IMR-90 (cell line): ENCODE measurements at regions not wholly inside any gene's neighbourhood (a gene's known extent, or its start where the extent isn't known, plus 50 kb on each side); places are given as distances from the start of the nearest gene placed in this dataset.

Experiments
- ATAC-seq: fragments of 200-7000 bp; cut with Tn5 transposase; 2 replicates; pipeline ENCODE4 v1.9.1; 2020; ENCODE audit warnings: low read depth, mild to moderate bottlenecking, moderate library complexity
- BruUV-seq: library from RNA; stranded (reverse); fragments of 400-500 nt; replicated peaks from 2 replicates; lab custom pipeline; 2021; lab: Mats Ljungman, UMichigan
- CTCF ChIA-PET: fragments of 300-600 bp; formaldehyde crosslinking; extraction: SDS; loops from one replicate; lab custom pipeline; 2021; ENCODE audit warnings: antibody characterized with exemption; lab: Yijun Ruan, JAX
- POLR2A ChIA-PET: fragments of 300-600 bp; sonication (Branson Sonifier 250); formaldehyde crosslinking; loops from one replicate; lab custom pipeline; 2022; ENCODE audit warnings: antibody characterized with exemption; ENCODE audit not compliant: unreplicated experiment; lab: Charles Lee
- DNase-seq: peaks from one replicate; pipeline ENCODE4 v3.0.0; 2013
- H2AFZ ChIP-seq: replicated peaks from 2 replicates; pipeline ENCODE3; 2013; ENCODE audit warnings: low read length, mild to moderate bottlenecking; ENCODE audit not compliant: poor library complexity
- H2AK5ac ChIP-seq: 2 replicates; pipeline ENCODE4 v1.6.1; 2013; ENCODE audit warnings: low read depth, low read length, inconsistent platforms
- H2AK9ac ChIP-seq: replicated peaks from 2 replicates; pipeline ENCODE3; 2013; ENCODE audit warnings: mild to moderate bottlenecking, low read depth, low read length, moderate library complexity; ENCODE audit not compliant: poor library complexity
- H2BK120ac ChIP-seq: 2 replicates; pipeline ENCODE4 v1.6.1; 2013; ENCODE audit warnings: low read depth, low read length, inconsistent platforms
- H2BK15ac ChIP-seq: 3 replicates; pipeline ENCODE4 v1.6.1; 2013; ENCODE audit warnings: low read depth, low read length, inconsistent platforms
- H2BK20ac ChIP-seq: 2 replicates; pipeline ENCODE4 v1.6.1; 2013; ENCODE audit warnings: low read depth, mild to moderate bottlenecking, inconsistent platforms, low read length, moderate library complexity
- H2BK5ac ChIP-seq: 2 replicates; pipeline ENCODE4 v1.6.1; 2013; ENCODE audit warnings: mild to moderate bottlenecking, low read depth, low read length, inconsistent platforms; ENCODE audit not compliant: poor library complexity, severe bottlenecking
- H3K14ac ChIP-seq: replicated peaks from 2 replicates; pipeline ENCODE4 v1.6.1; 2013; ENCODE audit warnings: low read depth, low read length, inconsistent platforms
- H3K18ac ChIP-seq: 2 replicates; pipeline ENCODE4 v1.6.1; 2013; ENCODE audit warnings: low read depth, low read length, control low read depth
- H3K23ac ChIP-seq: 2 replicates; pipeline ENCODE4 v1.6.1; 2013; ENCODE audit warnings: low read depth, low read length, inconsistent platforms
- H3K27ac ChIP-seq: 2 replicates; pipeline ENCODE4 v1.5.1; 2013; ENCODE audit warnings: mild to moderate bottlenecking, control low read depth, low read length; ENCODE audit not compliant: insufficient read depth
- H3K27me3 ChIP-seq: 2 replicates; pipeline ENCODE4 v1.6.1; 2013; ENCODE audit warnings: low read length; ENCODE audit not compliant: control insufficient read depth, insufficient read depth
- H3K36me3 ChIP-seq: 2 replicates; pipeline ENCODE4 v1.6.1; 2013; ENCODE audit warnings: low read length, mixed read lengths; ENCODE audit not compliant: control insufficient read depth, insufficient read depth
- H3K4ac ChIP-seq: 2 replicates; pipeline ENCODE4 v1.6.1; 2013; ENCODE audit warnings: low read depth, low read length, inconsistent platforms
- H3K4me1 ChIP-seq: 2 replicates; pipeline ENCODE4 v1.6.1; 2013; ENCODE audit warnings: low read length, mixed read lengths; ENCODE audit not compliant: control insufficient read depth, insufficient read depth
- H3K4me2 ChIP-seq: 2 replicates; pipeline ENCODE4 v1.6.1; 2013; ENCODE audit warnings: low read depth, mild to moderate bottlenecking, control low read depth, low read length, moderate library complexity
- H3K4me3 ChIP-seq: 2 replicates; pipeline ENCODE4 v1.5.1; 2013; ENCODE audit warnings: low read depth, mild to moderate bottlenecking, control low read depth, low read length, moderate library complexity; ENCODE audit not compliant: insufficient read depth
- H3K56ac ChIP-seq: 2 replicates; pipeline ENCODE4 v1.6.1; 2013; ENCODE audit warnings: low read length, inconsistent platforms; ENCODE audit not compliant: insufficient read depth; ENCODE audit errors: extremely low read depth
- H3K79me1 ChIP-seq, 2 experiments: 2 replicates each; pipeline ENCODE4 v1.6.1; 2013; ENCODE audit warnings: low read length in 2 of 2, inconsistent platforms in 1 of 2, low read depth in 1 of 2
- H3K9ac ChIP-seq: 2 replicates; pipeline ENCODE4 v1.6.1; 2013; ENCODE audit warnings: low read depth, low read length, control low read depth
- H3K9me1 ChIP-seq: 2 replicates; pipeline ENCODE4 v1.6.1; 2013; ENCODE audit warnings: low read length, inconsistent platforms; ENCODE audit not compliant: insufficient read depth
- H3K9me3 ChIP-seq: 2 replicates; pipeline ENCODE4 v1.6.1; 2013; ENCODE audit warnings: low read length; ENCODE audit not compliant: control insufficient read depth, insufficient read depth
- H4K20me1 ChIP-seq: 2 replicates; pipeline ENCODE4 v1.6.1; 2013; ENCODE audit warnings: low read length, inconsistent platforms; ENCODE audit not compliant: insufficient read depth
- H4K5ac ChIP-seq: 2 replicates; pipeline ENCODE4 v1.6.1; 2013; ENCODE audit warnings: mild to moderate bottlenecking, low read depth, low read length, control low read depth
- H4K8ac ChIP-seq, 2 experiments: 2 replicates each; pipeline ENCODE4 v1.6.1; 2013; ENCODE audit warnings: low read depth in 2 of 2, low read length in 2 of 2, control low read depth in 1 of 2, inconsistent platforms in 1 of 2
- H4K91ac ChIP-seq: 2 replicates; pipeline ENCODE4 v1.6.1; 2013; ENCODE audit warnings: low read depth, low read length, inconsistent platforms; ENCODE audit not compliant: insufficient read depth
- BHLHE40 ChIP-seq: fragments of 150-350 bp; IDR thresholded peaks from 2 replicates; pipeline ENCODE4 v1.6.1; 2016; ENCODE audit warnings: mild to moderate bottlenecking, low read depth, low read length
- CHD1 ChIP-seq: IDR thresholded peaks from 2 replicates; pipeline ENCODE4 v1.6.1; 2012; ENCODE audit warnings: low read depth, low read length, improper control_type of control experiment
- CTCF ChIP-seq: conservative IDR thresholded peaks from 2 replicates; pipeline ENCODE4 v1.5.1; 2012; ENCODE audit warnings: mild to moderate bottlenecking, low read depth, low read length, improper control_type of control experiment
- FOS ChIP-seq: fragments of 150-350 bp; IDR thresholded peaks from 2 replicates; pipeline ENCODE4 v1.6.1; 2016; ENCODE audit warnings: low read depth, low read length
- MAFK ChIP-seq: IDR thresholded peaks from 2 replicates; pipeline ENCODE4 v1.6.1; 2012; ENCODE audit warnings: low read depth, low read length, improper control_type of control experiment
- MAZ ChIP-seq: IDR thresholded peaks from 2 replicates; pipeline ENCODE4 v1.6.1; 2012; ENCODE audit warnings: low read depth, mild to moderate bottlenecking, low read length, improper control_type of control experiment, moderate library complexity, borderline replicate concordance
- MXI1 ChIP-seq: IDR thresholded peaks from 2 replicates; pipeline ENCODE4 v1.6.1; 2012; ENCODE audit warnings: low read depth, mild to moderate bottlenecking, low read length, moderate library complexity, borderline replicate concordance
- NFE2L2 ChIP-seq: fragments of 150-350 bp; IDR thresholded peaks from 2 replicates; pipeline ENCODE4 v1.6.1; 2016; ENCODE audit warnings: low read depth, mild to moderate bottlenecking, low read length
- POLR2A ChIP-seq: IDR thresholded peaks from 2 replicates; pipeline ENCODE4 v1.6.1; 2012; ENCODE audit warnings: mild to moderate bottlenecking, low read depth, low read length
- RAD21 ChIP-seq: IDR thresholded peaks from 2 replicates; pipeline ENCODE4 v1.6.1; 2012; ENCODE audit warnings: low read length, improper control_type of control experiment
- RFX5 ChIP-seq: IDR thresholded peaks from 2 replicates; pipeline ENCODE4 v1.8.0; 2012; ENCODE audit warnings: low read depth, mild to moderate bottlenecking, low read length, moderate library complexity
- SMC3 ChIP-seq: fragments of 150-350 bp; IDR thresholded peaks from 2 replicates; pipeline ENCODE4 v1.6.1; 2016; ENCODE audit warnings: low read depth, mild to moderate bottlenecking, antibody characterized with exemption, low read length, moderate library complexity
- USF2 ChIP-seq: fragments of 150-350 bp; IDR thresholded peaks from 2 replicates; pipeline ENCODE4 v1.6.1; 2017; ENCODE audit warnings: mild to moderate bottlenecking, antibody characterized with exemption, low read length, low read depth
- WGBS, 2 experiments: methylation state at CpG; one replicate each; pipeline versions ENCODE4 v1.1.5 to v1.1.7; 2013; ENCODE audit warnings: missing lambda C conversion rate in 2 of 2; ENCODE audit not compliant: insufficient read length in 1 of 2; ENCODE audit errors: extremely low coverage in 2 of 2; 5-methylcytosine and 5-hydroxymethylcytosine counted together
- dilution Hi-C: fragments of 300-500 bp; cut with HindIII; formaldehyde crosslinking; loops from one replicate; pipeline ENCODE4 v1.14.3; 2018; ENCODE audit warnings: low sequenced_read_pairs; ENCODE audit not compliant: unreplicated experiment
- in situ Hi-C: fragments of 300-500 bp; cut with MboI; formaldehyde crosslinking; loops from 3 replicates; pipeline ENCODE4 v1.14.3; 2019; ENCODE audit warnings: low sequenced_read_pairs, inconsistent platforms, mixed read lengths
- intact Hi-C: fragments of 100-400 bp; cut with micrococcal nuclease; formaldehyde crosslinking; loops from 2 replicates; pipeline ENCODE4 v1.10.0; 2022

GRCh38 chr2:88875736-88876135, 184.3 kb downstream of the RPIA start:
- H2BK15ac ChIP-seq, result no peak overlapping the region
- no peak overlapping the region for H2AFZ ChIP-seq
- no peaks in the 10 kb centered on the region for H3K9me1 ChIP-seq
- H2BK20ac ChIP-seq, result no peak overlapping the region
- no peaks in the 10 kb centered on the region for H3K4me1 ChIP-seq
- H3K14ac ChIP-seq, result no peak overlapping the region
- CTCF ChIA-PET, result no interaction called here
- no peak overlapping the region for H3K4me2 ChIP-seq
- no peaks in the 10 kb centered on the region for H3K79me1 ChIP-seq
- H3K4me3 ChIP-seq, result no peak overlapping the region
- dilution Hi-C loops (no loop called here), intact Hi-C loops (loop anchor here (1.0 to 2.0 kb wide), 2 partner anchors 9 to 43 kb away; no protein-coding TSS in a partner anchor), in situ Hi-C loops (no loop called here)
- H3K18ac ChIP-seq, result no peak overlapping the region
- no peak overlapping the region for H4K8ac ChIP-seq
- no peak overlapping the region for H3K4ac ChIP-seq
- peaks cover 2% of the 10 kb centered on the region for H3K27me3 ChIP-seq
- no peak overlapping the region for H3K23ac ChIP-seq
- no CpG with 5 or more reads among the region's 3 CpGs for WGBS, 2 experiments
- H3K56ac ChIP-seq, result no peak overlapping the region
- H3K36me3 ChIP-seq, result no peaks in the 10 kb centered on the region
- H2BK120ac ChIP-seq, result no peak overlapping the region
- H4K5ac ChIP-seq, result no peak overlapping the region
- DNase-seq (no peak), ATAC-seq (no peak)
- H3K9me3 ChIP-seq, result no peaks in the 10 kb centered on the region
- H4K91ac ChIP-seq, result no peak overlapping the region
- H2AK5ac ChIP-seq, result no peak overlapping the region
- no TSS peak for BruUV-seq
- POLR2A ChIA-PET, result no interaction called here
- no peak overlapping the region for H2BK5ac ChIP-seq
- H3K27ac ChIP-seq, result no peak overlapping the region
- no peak for TF ChIP-seq POLR2A
- TF ChIP-seq CHD1, result no peak
- TF ChIP-seq MAFK, result no peak
- TF ChIP-seq NFE2L2, result no peak
- no peak for TF ChIP-seq MAZ
- no peak for TF ChIP-seq FOS
- TF ChIP-seq RFX5, result no peak
- no peak for TF ChIP-seq RAD21
- no peak for TF ChIP-seq SMC3
- TF ChIP-seq MXI1, result no peak
- TF ChIP-seq BHLHE40, result no peak
- no peak for TF ChIP-seq USF2
- TF ChIP-seq CTCF, result no peak
- H4K20me1 ChIP-seq, result no peaks in the 10 kb centered on the region
- H3K9ac ChIP-seq, result no peak overlapping the region
- no peak overlapping the region for H2AK9ac ChIP-seq
